Breast epithelium (tissue), 4 donors: ENCODE measurements at regions not wholly inside any gene's neighbourhood (a gene's known extent, or its start where the extent isn't known, plus 50 kb on each side); places are given as distances from the start of the nearest gene placed in this dataset.
"Not testable (repeated sequence)": the region's sequence is repeated elsewhere in the genome, so short reads cannot be mapped to it uniquely, and the experiment has no call there.

Experiments
- DNase-seq, 2 donors: peaks; one replicate each; pipeline ENCODE4 v3.0.0-alpha.2; 2019; ENCODE audit warnings: low spot score in 2 of 2
- H3K27ac ChIP-seq, 2 donors: fragments of 200-600 bp; sonication (generic) in 1 of 2; one replicate each; pipeline ENCODE4 v1.5.1; 2016 to 2019; ENCODE audit warnings: mild to moderate bottlenecking in 1 of 2
- H3K27me3 ChIP-seq, 2 donors: fragments of 200-600 bp; sonication (generic) in 1 of 2; one replicate each; pipeline versions ENCODE4 v1.5.1 to v1.6.0; 2017 to 2019; ENCODE audit warnings: control low read depth in 1 of 2, mild to moderate bottlenecking in 1 of 2
- H3K36me3 ChIP-seq: fragments of 200-600 bp; one replicate; pipeline ENCODE4 v1.5.1; 2019
- H3K4me1 ChIP-seq, 2 donors: fragments of 200-600 bp; sonication (generic); one replicate each; pipeline ENCODE4 v1.5.1; 2016 to 2019; ENCODE audit warnings: control low read depth in 1 of 2
- H3K4me3 ChIP-seq, 3 donors: fragments of 200-600 bp; sonication (generic); 1 replicate in 2 of 3; 2 replicates in 1 of 3; pipeline ENCODE4 v1.5.1; 2016 to 2019; ENCODE audit warnings: mild to moderate bottlenecking in 3 of 3, moderate library complexity in 2 of 3
- H3K9me3 ChIP-seq, 2 donors: fragments of 200-600 bp; sonication (generic) in 1 of 2; one replicate each; pipeline ENCODE4 v1.5.1; 2016 to 2019; ENCODE audit warnings: control low read depth in 1 of 2
- POLR2A ChIP-seq: fragments of 450-650 bp; IDR thresholded peaks from one replicate; pipeline ENCODE4 v1.6.1; 2016; ENCODE audit warnings: antibody characterized with exemption, mild to moderate bottlenecking, moderate library complexity
- POLR2AphosphoS5 ChIP-seq, 3 donors: sonication (generic); formaldehyde crosslinking; IDR thresholded peaks; one replicate each; pipeline ENCODE4 v1.6.1; 2017; ENCODE audit warnings: antibody characterized with exemption in 3 of 3
- intact Hi-C: fragments of 100-400 bp; cut with DNase I; formaldehyde crosslinking; loops from one replicate; pipeline ENCODE4 v1.15.1; 2023; ENCODE audit warnings: low total_unique reads
- TF ChIP-seq, protein P1 (sequence below), 3 donors: fragments of 450-650 bp; IDR thresholded peaks; one replicate each; pipeline ENCODE4 v1.5.1; 2016 to 2017; ENCODE audit warnings: antibody characterized with exemption in 3 of 3, mild to moderate bottlenecking in 3 of 3, moderate library complexity in 3 of 3

DNA sequence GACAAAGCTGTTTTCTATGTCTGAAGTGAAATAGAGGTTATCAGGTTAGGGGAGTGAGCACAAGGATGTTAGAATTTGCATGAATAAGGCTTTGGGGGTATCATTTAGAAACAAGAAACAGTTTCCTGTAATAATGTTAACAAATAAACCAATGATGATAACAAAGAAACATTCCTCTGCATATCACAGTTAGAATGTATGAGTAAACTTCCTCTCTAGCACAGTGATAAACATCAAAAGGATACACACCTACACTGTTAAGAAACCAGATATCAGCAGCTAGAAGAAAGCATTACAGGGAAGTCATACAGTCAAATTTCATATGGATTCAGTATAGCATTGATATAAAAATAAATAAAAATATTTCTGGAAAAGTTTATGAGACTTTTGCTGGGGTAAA is 340.0 kb upstream of the MAGEB16 start:
- Histone ChIP-seq H3K27ac (no peak overlapping the region), H3K36me3 (no peaks in the 10 kb centered on the region), H3K4me1 (no peaks in the 10 kb centered on the region), H3K4me3 (no peak overlapping the region), H3K9me3 (peaks cover 0 to 9% of the 10 kb centered on the region in 2 donors), H3K27me3 (peaks cover 0 to 10% of the 10 kb centered on the region in 2 donors)
- no peak for DNase-seq
- TF ChIP-seq, protein P1, sequence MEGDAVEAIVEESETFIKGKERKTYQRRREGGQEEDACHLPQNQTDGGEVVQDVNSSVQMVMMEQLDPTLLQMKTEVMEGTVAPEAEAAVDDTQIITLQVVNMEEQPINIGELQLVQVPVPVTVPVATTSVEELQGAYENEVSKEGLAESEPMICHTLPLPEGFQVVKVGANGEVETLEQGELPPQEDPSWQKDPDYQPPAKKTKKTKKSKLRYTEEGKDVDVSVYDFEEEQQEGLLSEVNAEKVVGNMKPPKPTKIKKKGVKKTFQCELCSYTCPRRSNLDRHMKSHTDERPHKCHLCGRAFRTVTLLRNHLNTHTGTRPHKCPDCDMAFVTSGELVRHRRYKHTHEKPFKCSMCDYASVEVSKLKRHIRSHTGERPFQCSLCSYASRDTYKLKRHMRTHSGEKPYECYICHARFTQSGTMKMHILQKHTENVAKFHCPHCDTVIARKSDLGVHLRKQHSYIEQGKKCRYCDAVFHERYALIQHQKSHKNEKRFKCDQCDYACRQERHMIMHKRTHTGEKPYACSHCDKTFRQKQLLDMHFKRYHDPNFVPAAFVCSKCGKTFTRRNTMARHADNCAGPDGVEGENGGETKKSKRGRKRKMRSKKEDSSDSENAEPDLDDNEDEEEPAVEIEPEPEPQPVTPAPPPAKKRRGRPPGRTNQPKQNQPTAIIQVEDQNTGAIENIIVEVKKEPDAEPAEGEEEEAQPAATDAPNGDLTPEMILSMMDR (IDR thresholded peaks at IDR 0.05), result no peak
- no peak for TF ChIP-seq POLR2AphosphoS5 (IDR thresholded peaks at IDR 0.05)
- no peak for TF ChIP-seq POLR2A
- intact Hi-C loops, result no loop called here

DNA sequence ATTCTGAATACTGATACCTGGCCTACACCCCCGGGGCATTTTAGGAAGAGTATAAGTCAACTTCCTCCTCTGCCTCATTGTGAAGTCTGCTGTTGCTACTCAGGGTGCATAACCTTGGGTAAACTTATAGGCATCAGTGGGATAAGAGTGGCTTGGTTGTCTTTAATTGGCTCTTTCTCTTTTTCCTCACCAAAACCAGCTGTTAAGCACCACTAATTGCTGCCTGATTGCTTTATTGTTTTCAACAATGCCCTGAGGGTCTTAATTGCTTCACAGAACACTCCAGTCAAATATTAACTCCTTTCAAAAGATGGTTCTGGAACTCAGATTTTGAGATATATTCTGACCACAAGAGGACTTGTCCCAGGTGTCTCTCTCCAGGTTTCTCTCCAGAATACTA is 337.0 kb upstream of the MAGEB16 start:
- no peak overlapping the region for H3K27ac ChIP-seq
- no peak for DNase-seq
- H3K4me3 ChIP-seq, result no peak overlapping the region
- peaks cover 0 to 10% of the 10 kb centered on the region in 2 donors for H3K27me3 ChIP-seq
- no peaks in the 10 kb centered on the region for H3K4me1 ChIP-seq
- TF ChIP-seq POLR2A (no peak), POLR2AphosphoS5 (IDR thresholded peaks at IDR 0.05) (no peak)
- TF ChIP-seq, protein P1 (IDR thresholded peaks at IDR 0.05), result no peak
- intact Hi-C loops, result no loop called here
- peaks cover 0 to 9% of the 10 kb centered on the region in 2 donors for H3K9me3 ChIP-seq
- H3K36me3 ChIP-seq, result no peaks in the 10 kb centered on the region

DNA sequence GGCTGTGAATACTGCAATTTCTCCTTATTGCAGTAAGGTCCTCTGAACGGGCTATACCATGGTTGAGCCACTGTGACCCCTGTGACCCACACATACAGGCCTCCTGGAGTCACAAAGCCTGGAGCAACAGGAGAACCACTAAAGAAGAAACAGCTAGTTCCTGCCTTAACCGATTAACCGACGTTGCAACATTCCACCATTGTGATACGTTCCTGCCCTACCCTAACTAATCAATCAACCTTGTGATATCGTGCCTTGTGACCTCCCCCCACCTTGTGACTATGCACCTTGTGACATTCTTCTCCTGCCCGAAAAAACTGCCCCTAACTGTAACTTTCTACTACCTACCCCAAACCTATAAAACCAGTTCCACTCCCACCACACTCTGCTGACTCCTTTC is 301.5 kb upstream of the MAGEB16 start:
- DNase-seq, intact Hi-C loops, H3K4me1 ChIP-seq, H3K9me3 ChIP-seq, H3K27ac ChIP-seq, H3K27me3 ChIP-seq, H3K4me3 ChIP-seq, H3K36me3 ChIP-seq: not testable (repeated sequence)

DNA sequence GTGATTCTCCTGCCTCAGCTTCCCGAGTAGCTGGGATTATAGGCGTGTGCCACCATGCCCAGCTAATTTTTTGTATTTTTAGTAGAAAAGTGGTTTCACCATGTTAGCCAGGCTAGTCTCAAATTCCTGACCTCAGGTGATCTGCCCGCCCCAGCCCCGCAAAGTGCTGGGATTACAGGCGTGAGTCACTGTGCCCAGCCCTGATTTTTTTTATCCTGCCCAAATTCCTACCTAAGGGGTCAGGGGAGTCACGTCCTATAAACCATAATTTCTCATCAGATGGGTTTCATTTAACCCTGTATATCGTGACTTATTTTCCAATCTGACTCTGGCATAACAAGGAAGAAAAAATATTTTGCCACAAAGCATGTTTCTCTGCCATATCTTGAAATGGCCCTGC is 300.7 kb upstream of the MAGEB16 start:
- H3K4me1 ChIP-seq, H3K27ac ChIP-seq, H3K4me3 ChIP-seq, H3K36me3 ChIP-seq, H3K9me3 ChIP-seq, intact Hi-C loops, H3K27me3 ChIP-seq, DNase-seq: not testable (repeated sequence)

DNA sequence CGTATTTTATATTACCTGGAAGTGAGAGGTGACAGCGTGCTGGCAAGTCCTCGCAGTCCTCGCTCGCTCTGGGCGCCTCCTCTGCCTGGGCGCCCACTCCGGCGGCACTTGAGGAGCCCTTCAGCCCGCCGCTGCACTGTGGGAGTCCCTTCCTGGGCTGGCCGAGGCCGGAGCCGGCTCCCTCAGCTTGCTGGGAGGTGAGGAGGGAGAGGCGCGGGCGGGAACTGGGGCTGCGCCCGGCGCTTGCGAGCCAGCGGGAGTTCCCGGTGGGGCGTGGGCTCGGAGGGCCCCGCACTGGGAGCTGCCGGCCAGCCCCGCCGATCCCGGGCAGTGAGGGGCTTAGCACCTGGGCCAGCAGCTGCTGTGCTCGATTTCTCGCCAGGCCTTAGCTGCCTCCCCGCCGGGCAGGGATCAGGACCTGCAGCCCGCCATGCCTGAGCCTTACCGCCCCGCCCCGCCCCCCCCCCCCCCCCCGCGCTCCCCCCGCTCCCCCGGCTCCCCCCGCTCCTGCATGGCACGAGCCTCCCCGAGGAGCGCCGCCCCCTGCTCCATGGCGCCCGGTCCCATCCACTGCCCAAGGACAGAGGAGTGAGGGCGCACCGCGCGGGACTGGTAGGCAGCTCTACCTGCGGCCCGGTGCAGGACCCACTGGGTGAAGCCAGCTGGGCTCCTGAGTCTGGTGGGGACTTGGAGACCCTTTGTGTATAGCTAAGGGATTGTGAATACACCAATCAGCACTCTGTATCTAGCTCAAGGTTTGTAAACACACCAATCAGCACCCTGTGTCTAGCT is 298.9 kb upstream of the MAGEB16 start:
- Histone ChIP-seq H3K9me3 (no peaks in the 10 kb centered on the region), H3K4me1 (no peaks in the 10 kb centered on the region), H3K36me3 (no peaks in the 10 kb centered on the region), H3K27ac (no peak overlapping the region), H3K4me3 (no peak overlapping the region), H3K27me3 (peaks cover 0 to 4% of the 10 kb centered on the region in 2 donors)
- TF ChIP-seq POLR2A (no peak), POLR2AphosphoS5 (IDR thresholded peaks at IDR 0.05) (no peak)
- no peak for DNase-seq
- intact Hi-C loops, result no loop called here

DNA sequence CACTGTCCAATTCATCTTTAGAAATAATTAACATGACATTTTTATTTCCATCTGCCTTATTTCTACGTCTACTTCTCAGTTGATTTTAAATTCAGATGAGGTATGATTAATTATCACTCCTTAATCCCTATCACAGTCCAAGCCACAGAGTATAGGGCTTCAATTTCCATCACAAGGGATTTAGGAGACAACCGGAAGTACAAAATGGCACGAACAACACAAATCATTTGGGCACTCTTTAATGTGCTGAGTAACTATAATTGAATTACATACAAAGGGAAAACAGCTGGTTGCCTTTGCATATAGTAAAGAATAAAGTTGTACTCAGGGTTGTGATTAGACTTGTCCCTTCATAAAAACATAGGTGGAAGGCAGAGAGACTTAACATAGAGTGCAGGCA is 290.4 kb upstream of the MAGEB16 start:
- intact Hi-C loops, result no loop called here
- no peak for DNase-seq
- no peak overlapping the region for H3K27ac ChIP-seq
- H3K9me3 ChIP-seq, result no peaks in the 10 kb centered on the region
- TF ChIP-seq POLR2AphosphoS5 (IDR thresholded peaks at IDR 0.05) (no peak), POLR2A (no peak)
- TF ChIP-seq, protein P1 (IDR thresholded peaks at IDR 0.05), result no peak
- no peaks in the 10 kb centered on the region for H3K4me1 ChIP-seq
- no peak overlapping the region for H3K4me3 ChIP-seq
- no peaks in the 10 kb centered on the region for H3K36me3 ChIP-seq
- peaks cover 0 to 7% of the 10 kb centered on the region in 2 donors for H3K27me3 ChIP-seq

DNA sequence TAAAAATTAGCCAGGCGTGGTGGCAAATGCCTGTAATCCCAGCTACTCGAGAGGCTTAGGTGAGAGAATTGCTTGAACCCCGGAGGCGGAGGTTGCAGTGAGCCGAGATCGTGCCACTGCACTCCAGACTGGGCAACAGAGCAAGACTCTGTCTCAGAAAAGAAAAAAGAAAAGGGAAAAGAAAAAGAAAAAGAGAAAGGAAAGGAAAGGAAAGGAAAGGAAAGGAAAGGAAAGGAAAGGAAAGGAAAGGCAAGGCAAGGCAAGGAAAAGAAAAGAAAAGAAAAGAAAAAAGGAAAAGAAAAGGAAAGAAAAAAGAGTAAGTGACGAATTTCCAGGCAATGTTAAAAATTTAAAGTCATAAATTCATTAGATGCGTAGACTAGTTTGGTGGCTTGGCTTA is 250.1 kb upstream of the MAGEB16 start:
- not testable (repeated sequence) for H3K27me3 ChIP-seq, DNase-seq

More for the DNA sequence above, 250.1 kb upstream of the MAGEB16 start:
- peaks cover 0 to 15% of the 10 kb centered on the region in 2 donors for H3K9me3 ChIP-seq
- H3K27ac ChIP-seq, H3K4me1 ChIP-seq, intact Hi-C loops, H3K4me3 ChIP-seq, H3K36me3 ChIP-seq: not testable (repeated sequence)
